Peyer's patch (tissue), 4 donors: ENCODE measurements at regions not wholly inside any gene's neighbourhood (a gene's known extent, or its start where the extent isn't known, plus 50 kb on each side); places are given as distances from the start of the nearest gene placed in this dataset.

Experiments
- DNase-seq, 3 donors: peaks; one replicate each; pipeline ENCODE4 v3.0.0-alpha.2; 2017 to 2019
- H3K27ac ChIP-seq, 4 donors: fragments of 200-600 bp; sonication (generic); one replicate each; pipeline ENCODE4 v1.5.1; 2016 to 2019
- H3K27me3 ChIP-seq, 2 donors: fragments of 200-600 bp; sonication (generic); one replicate each; pipeline ENCODE4 v1.5.1; 2019
- H3K36me3 ChIP-seq, 3 donors: fragments of 200-600 bp; sonication (generic); one replicate each; pipeline ENCODE4 v1.5.1; 2016 to 2019
- H3K4me1 ChIP-seq, 4 donors: fragments of 200-600 bp; sonication (generic); one replicate each; pipeline ENCODE4 v1.5.1; 2016 to 2019
- H3K4me3 ChIP-seq, 4 donors: fragments of 200-600 bp; sonication (generic); 1 replicate in 3 of 4; 2 replicates in 1 of 4; pipeline ENCODE4 v1.5.1; 2016 to 2019; ENCODE audit warnings: mild to moderate bottlenecking in 1 of 4
- H3K9me3 ChIP-seq, 4 donors: fragments of 200-600 bp; sonication (generic); one replicate each; pipeline ENCODE4 v1.5.1; 2016 to 2019; ENCODE audit warnings: mild to moderate bottlenecking in 1 of 4
- POLR2A ChIP-seq, 2 donors: fragments of 450-650 bp; IDR thresholded peaks; one replicate each; pipeline ENCODE4 v1.5.1; 2017; ENCODE audit warnings: antibody characterized with exemption in 2 of 2, mild to moderate bottlenecking in 2 of 2, moderate library complexity in 2 of 2
- TF ChIP-seq, protein P1 (sequence below), 6 experiments: fragments of 450-650 bp in 4 of 6; fragments of 200-600 bp in 2 of 6; sonication (generic) in 1 of 6; IDR thresholded peaks; one replicate each; pipeline ENCODE4 v1.5.1; 2017 to 2019; ENCODE audit warnings: antibody characterized with exemption in 6 of 6, mild to moderate bottlenecking in 3 of 6, moderate library complexity in 1 of 6

DNA sequence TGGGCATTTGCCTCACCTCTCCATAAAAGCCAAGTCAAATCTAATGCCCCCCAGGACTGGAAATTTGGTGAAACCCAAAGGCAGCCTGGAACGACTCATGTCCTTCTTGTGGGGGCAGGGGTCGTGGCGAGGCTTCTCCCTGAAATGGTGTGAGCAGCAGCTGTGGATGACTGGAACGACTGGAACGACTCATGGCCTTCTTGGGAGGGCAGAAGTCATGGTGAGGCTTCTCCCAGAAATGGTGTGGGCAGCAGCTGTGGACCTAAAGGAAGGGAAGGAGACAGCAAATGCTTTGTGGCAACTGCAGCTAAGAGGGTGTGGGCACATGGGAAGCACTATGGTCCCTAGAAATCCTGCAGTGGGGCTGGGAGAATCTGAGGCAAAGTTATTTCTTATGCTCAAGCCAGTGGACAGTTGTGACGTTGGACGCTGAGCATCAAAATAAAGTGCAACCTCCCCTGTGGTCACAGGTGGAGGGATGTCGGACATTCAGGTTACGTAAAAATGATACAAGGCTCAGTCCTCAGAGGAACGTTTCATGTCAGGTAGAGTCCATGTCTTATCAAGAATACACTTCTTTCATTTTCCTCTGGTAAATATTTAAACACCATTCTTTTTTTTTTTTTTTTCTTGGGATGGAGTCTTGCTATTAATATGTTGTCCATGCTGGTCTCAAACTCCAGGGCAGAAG lies 107.0 kb upstream of the KIF5B start:
- no peak for DNase-seq
- Histone ChIP-seq H3K27me3 (no peaks in the 10 kb centered on the region), H3K9me3 (no peaks in the 10 kb centered on the region), H3K4me1 (no peaks in the 10 kb centered on the region), H3K27ac (peak overlapping the region in 2 of 4 donors; percentile 46 to 69), H3K4me3 (no peak overlapping the region), H3K36me3 (no peaks in the 10 kb centered on the region)
- no peak for TF ChIP-seq POLR2A (IDR thresholded peaks at IDR 0.05)
- TF ChIP-seq, protein P1, sequence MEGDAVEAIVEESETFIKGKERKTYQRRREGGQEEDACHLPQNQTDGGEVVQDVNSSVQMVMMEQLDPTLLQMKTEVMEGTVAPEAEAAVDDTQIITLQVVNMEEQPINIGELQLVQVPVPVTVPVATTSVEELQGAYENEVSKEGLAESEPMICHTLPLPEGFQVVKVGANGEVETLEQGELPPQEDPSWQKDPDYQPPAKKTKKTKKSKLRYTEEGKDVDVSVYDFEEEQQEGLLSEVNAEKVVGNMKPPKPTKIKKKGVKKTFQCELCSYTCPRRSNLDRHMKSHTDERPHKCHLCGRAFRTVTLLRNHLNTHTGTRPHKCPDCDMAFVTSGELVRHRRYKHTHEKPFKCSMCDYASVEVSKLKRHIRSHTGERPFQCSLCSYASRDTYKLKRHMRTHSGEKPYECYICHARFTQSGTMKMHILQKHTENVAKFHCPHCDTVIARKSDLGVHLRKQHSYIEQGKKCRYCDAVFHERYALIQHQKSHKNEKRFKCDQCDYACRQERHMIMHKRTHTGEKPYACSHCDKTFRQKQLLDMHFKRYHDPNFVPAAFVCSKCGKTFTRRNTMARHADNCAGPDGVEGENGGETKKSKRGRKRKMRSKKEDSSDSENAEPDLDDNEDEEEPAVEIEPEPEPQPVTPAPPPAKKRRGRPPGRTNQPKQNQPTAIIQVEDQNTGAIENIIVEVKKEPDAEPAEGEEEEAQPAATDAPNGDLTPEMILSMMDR (IDR thresholded peaks at IDR 0.05): no peak

DNA sequence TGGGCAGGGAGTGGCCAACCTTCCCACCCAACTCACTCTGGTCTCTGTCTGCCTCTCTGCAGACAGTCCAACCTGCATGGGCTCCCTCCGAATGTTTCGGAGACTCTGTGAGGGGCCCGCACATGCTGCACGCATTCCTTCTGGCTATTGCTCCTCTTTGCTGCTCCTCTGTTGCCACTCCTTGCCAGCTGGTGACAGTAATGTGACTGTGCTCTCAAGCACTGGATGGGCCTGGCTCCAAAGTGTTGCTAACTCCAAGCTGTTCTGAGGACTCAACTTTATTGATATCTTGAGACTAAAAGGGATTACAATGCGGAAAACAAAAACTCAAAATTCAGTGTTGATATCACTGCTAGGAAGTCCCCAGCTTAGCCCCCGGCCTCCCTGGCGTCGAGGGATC lies 105.4 kb upstream of the KIF5B start:
- no peaks in the 10 kb centered on the region for H3K9me3 ChIP-seq

DNA sequence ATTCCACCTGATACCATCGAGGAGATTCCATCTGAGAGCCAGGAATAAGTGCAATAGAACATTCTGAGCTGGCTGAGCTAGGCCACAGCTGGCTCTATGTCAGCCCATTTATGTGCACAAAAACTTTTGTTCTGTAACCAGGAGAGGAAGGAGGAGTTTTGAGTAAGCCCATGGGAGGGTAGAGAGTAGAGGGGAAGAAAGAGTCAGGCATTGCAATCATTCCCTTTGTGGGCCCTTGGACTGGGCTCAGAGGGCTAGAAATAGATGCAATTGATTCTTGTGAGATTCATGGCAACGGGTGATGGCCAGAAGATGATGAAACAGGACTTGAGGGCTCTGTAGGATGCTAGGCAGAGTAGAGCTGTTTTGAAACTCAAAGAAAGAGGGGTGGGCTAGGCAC lies 104.6 kb upstream of the KIF5B start:
- Histone ChIP-seq H3K36me3 (no peaks in the 10 kb centered on the region), H3K27ac (no peak overlapping the region), H3K4me1 (no peaks in the 10 kb centered on the region), H3K4me3 (no peak overlapping the region), H3K9me3 (no peaks in the 10 kb centered on the region), H3K27me3 (no peaks in the 10 kb centered on the region)
- no peak for DNase-seq
- TF ChIP-seq, protein P1 (IDR thresholded peaks at IDR 0.05): no peak
- no peak for TF ChIP-seq POLR2A (IDR thresholded peaks at IDR 0.05)

More for the DNA sequence above, 105.4 kb upstream of the KIF5B start:
- Histone ChIP-seq H3K27me3 (no peaks in the 10 kb centered on the region), H3K4me1 (no peaks in the 10 kb centered on the region), H3K27ac (no peak overlapping the region), H3K36me3 (no peaks in the 10 kb centered on the region), H3K4me3 (no peak overlapping the region)
- no peak for DNase-seq
- TF ChIP-seq, protein P1 (IDR thresholded peaks at IDR 0.05): no peak
- TF ChIP-seq POLR2A (IDR thresholded peaks at IDR 0.05): no peak

DNA sequence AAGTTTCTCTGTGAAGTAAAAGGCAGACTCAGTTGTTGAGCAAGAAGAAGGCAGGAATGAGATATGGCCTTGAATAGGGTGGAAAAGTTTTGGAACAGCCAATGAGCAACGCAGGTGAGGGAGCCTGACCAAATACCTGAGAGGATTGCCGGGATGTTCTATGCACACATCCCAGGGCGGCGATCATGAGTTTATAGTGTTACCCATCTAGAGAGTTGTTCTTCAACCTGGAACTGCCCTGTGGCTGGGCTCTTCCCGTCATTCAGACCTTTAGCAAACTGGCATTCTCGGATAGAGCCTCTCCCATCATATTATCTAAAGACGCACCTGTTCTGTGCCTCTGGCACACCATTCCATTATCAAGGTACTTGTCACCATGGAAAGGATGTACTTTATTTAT lies 103.0 kb upstream of the KIF5B start:
- TF ChIP-seq POLR2A (IDR thresholded peaks at IDR 0.05): no peak
- TF ChIP-seq, protein P1 (IDR thresholded peaks at IDR 0.05): no peak
- no peak for DNase-seq
- no peaks in the 10 kb centered on the region for H3K4me1 ChIP-seq

DNA sequence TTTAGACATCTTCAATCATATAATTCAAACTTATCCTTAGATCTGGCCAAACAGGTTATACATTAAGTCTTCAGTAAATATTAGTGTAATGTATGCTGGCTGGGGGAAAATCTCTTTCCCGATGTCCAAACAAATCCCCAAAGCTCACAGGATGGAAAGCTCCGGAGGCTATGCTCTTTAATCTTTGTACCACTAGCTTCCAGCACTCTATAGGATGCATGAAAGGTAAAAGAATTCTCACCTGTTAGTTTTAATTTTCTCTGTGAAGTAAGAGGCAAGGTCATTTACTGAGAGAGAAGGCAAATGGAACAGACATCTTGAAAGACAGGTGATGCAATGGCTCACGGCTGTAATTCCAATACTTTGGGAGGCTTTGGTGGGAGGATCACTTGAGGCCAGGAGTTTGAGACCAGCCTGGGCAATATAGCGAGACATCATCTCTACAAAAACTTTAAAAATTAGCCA lies 99.8 kb upstream of the KIF5B start:
- Histone ChIP-seq H3K36me3 (no peaks in the 10 kb centered on the region), H3K4me1 (no peaks in the 10 kb centered on the region), H3K27ac (no peak overlapping the region), H3K27me3 (no peaks in the 10 kb centered on the region), H3K4me3 (no peak overlapping the region), H3K9me3 (no peaks in the 10 kb centered on the region)
- TF ChIP-seq, protein P1 (IDR thresholded peaks at IDR 0.05): no peak
- no peak for TF ChIP-seq POLR2A (IDR thresholded peaks at IDR 0.05)
- DNase-seq: no peak

More for the DNA sequence above, 103.0 kb upstream of the KIF5B start:
- Histone ChIP-seq H3K36me3 (no peaks in the 10 kb centered on the region), H3K9me3 (no peaks in the 10 kb centered on the region), H3K27me3 (no peaks in the 10 kb centered on the region), H3K4me3 (no peak overlapping the region), H3K27ac (no peak overlapping the region)
